Uterus (tissue), 2 donors: ENCODE measurements at regions not wholly inside any gene's neighbourhood (a gene's known extent, or its start where the extent isn't known, plus 50 kb on each side); places are given as distances from the start of the nearest gene placed in this dataset.

Experiments
- POLR2A ChIP-seq, 2 donors: fragments of 450-650 bp; IDR thresholded peaks; one replicate each; pipeline ENCODE4 v1.6.1; 2016; ENCODE audit warnings: antibody characterized with exemption in 2 of 2, mild to moderate bottlenecking in 1 of 2, moderate library complexity in 1 of 2
- TF ChIP-seq, protein P1 (sequence below), 4 experiments: fragments of 200-600 bp in 2 of 4; fragments of 450-650 bp in 2 of 4; sonication (generic) in 2 of 4; IDR thresholded peaks; one replicate each; pipeline ENCODE4 v1.5.1; 2016 to 2019; ENCODE audit warnings: antibody characterized with exemption in 4 of 4, mild to moderate bottlenecking in 2 of 4, moderate library complexity in 1 of 4

DNA sequence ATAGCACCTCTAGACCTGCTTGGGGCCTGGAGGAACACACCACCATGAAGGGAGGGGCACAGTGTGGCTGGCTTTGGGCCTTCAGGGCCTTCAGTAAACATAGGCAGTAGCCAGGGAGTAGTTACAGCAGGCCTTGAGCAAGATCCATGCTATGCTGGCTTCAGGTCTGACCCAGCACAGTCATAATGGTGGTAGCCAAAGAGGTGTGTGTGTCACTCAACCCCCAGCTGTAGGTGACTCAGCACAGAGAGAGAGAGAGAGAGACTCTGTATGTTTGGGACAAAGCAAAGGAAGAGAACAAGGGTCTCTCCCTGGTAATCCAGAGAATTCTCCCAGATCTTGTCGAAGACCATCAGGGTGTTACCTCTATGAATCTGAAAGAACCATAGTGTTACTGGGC is 250.5 kb upstream of the PKN2 start:
- TF ChIP-seq, protein P1, sequence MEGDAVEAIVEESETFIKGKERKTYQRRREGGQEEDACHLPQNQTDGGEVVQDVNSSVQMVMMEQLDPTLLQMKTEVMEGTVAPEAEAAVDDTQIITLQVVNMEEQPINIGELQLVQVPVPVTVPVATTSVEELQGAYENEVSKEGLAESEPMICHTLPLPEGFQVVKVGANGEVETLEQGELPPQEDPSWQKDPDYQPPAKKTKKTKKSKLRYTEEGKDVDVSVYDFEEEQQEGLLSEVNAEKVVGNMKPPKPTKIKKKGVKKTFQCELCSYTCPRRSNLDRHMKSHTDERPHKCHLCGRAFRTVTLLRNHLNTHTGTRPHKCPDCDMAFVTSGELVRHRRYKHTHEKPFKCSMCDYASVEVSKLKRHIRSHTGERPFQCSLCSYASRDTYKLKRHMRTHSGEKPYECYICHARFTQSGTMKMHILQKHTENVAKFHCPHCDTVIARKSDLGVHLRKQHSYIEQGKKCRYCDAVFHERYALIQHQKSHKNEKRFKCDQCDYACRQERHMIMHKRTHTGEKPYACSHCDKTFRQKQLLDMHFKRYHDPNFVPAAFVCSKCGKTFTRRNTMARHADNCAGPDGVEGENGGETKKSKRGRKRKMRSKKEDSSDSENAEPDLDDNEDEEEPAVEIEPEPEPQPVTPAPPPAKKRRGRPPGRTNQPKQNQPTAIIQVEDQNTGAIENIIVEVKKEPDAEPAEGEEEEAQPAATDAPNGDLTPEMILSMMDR (IDR thresholded peaks at IDR 0.05): no peak
- TF ChIP-seq POLR2A (IDR thresholded peaks at IDR 0.05): no peak
